Tibial artery (tissue), 4 donors: ENCODE measurements at regions not wholly inside any gene's neighbourhood (a gene's known extent, or its start where the extent isn't known, plus 50 kb on each side); places are given as distances from the start of the nearest gene placed in this dataset.

ENCODE experiments used
- DNase-seq, 2 donors: peaks; one replicate each; pipeline ENCODE4 v3.0.0-alpha.2; 2019
- H3K27ac ChIP-seq, 2 donors: fragments of 200-600 bp; sonication (generic) in 1 of 2; 1 replicate in 1 of 2; 2 replicates in 1 of 2; pipeline ENCODE4 v1.5.1; 2018 to 2019; ENCODE audit warnings: mild to moderate bottlenecking in 1 of 2
- H3K27me3 ChIP-seq, 2 donors: fragments of 200-600 bp; sonication (generic) in 1 of 2; one replicate each; pipeline versions ENCODE4 v1.5.1 to v1.6.0; 2016 to 2019
- H3K36me3 ChIP-seq, 3 donors: fragments of 200-600 bp; sonication (generic) in 2 of 3; one replicate each; pipeline ENCODE4 v1.5.1; 2016 to 2019; ENCODE audit warnings: mild to moderate bottlenecking in 2 of 3
- H3K4me1 ChIP-seq, 4 donors: fragments of 200-600 bp; sonication (generic) in 2 of 4; 1 replicate in 3 of 4; 2 replicates in 1 of 4; pipeline ENCODE4 v1.5.1; 2016 to 2019
- H3K4me3 ChIP-seq, 2 donors: fragments of 200-600 bp; sonication (generic) in 1 of 2; 1 replicate in 1 of 2; 2 replicates in 1 of 2; pipeline ENCODE4 v1.5.1; 2018 to 2019; ENCODE audit warnings: mild to moderate bottlenecking in 2 of 2
- H3K9me3 ChIP-seq, 3 donors: fragments of 200-600 bp; sonication (generic) in 1 of 3; one replicate each; pipeline ENCODE4 v1.5.1; 2016 to 2019
- CTCF ChIP-seq, 2 experiments: fragments of 200-600 bp in 1 of 2; fragments of 450-650 bp in 1 of 2; IDR thresholded peaks; one replicate each; pipeline ENCODE4 v1.5.1; 2017 to 2019; ENCODE audit warnings: antibody characterized with exemption in 2 of 2, mild to moderate bottlenecking in 1 of 2, moderate library complexity in 1 of 2
- intact Hi-C: fragments of 100-400 bp; cut with DNase I; formaldehyde crosslinking; loops from one replicate; pipeline ENCODE4 v1.15.0; 2023; ENCODE audit warnings: low total_unique reads

- no peak for TF ChIP-seq CTCF (IDR thresholded peaks at IDR 0.05)
- Histone ChIP-seq H3K27ac (no peak overlapping the region), H3K4me1 (no peaks in the 10 kb centered on the region), H3K4me3 (no peak overlapping the region), H3K9me3 (peaks cover 0 to 14% (median 0%) of the 10 kb centered on the region in 3 donors), H3K27me3 (no peaks in the 10 kb centered on the region), H3K36me3 (no peaks in the 10 kb centered on the region)
- no peak for DNase-seq
- intact Hi-C loops: no loop called here
Measured at GRCh38 chr9:88672874-88673689, 138.1 kb downstream of the NXNL2 start.

GRCh38 chr9:88673886-88674285 lies 138.9 kb downstream of the NXNL2 start:
- no peak overlapping the region for H3K4me3 ChIP-seq
- no peak overlapping the region for H3K27ac ChIP-seq
- H3K27me3 ChIP-seq: no peaks in the 10 kb centered on the region
- H3K9me3 ChIP-seq: peaks cover 0 to 14% (median 0%) of the 10 kb centered on the region in 3 donors
- intact Hi-C loops: no loop called here
- H3K36me3 ChIP-seq: no peaks in the 10 kb centered on the region
- TF ChIP-seq CTCF (IDR thresholded peaks at IDR 0.05): no peak
- no peak for DNase-seq
- H3K4me1 ChIP-seq: no peaks in the 10 kb centered on the region

- H3K27me3 ChIP-seq: no peaks in the 10 kb centered on the region
- no peak for TF ChIP-seq CTCF (IDR thresholded peaks at IDR 0.05)
Measured at GRCh38 chr9:88676644-88677043, 141.7 kb downstream of the NXNL2 start.

GRCh38 chr9:88678008-88678407 lies 143.0 kb downstream of the NXNL2 start:
- no peak for DNase-seq
- intact Hi-C loops: no loop called here
- TF ChIP-seq CTCF (IDR thresholded peaks at IDR 0.05): no peak
- no peaks in the 10 kb centered on the region for H3K9me3 ChIP-seq
- peaks cover 0 to 22% (median 6%) of the 10 kb centered on the region in 4 donors for H3K4me1 ChIP-seq
- H3K27me3 ChIP-seq: no peaks in the 10 kb centered on the region
- no peak overlapping the region for H3K27ac ChIP-seq
- no peak overlapping the region for H3K4me3 ChIP-seq
- no peaks in the 10 kb centered on the region for H3K36me3 ChIP-seq

More at GRCh38 chr9:88676644-88677043, 141.7 kb downstream of the NXNL2 start:
- Histone ChIP-seq H3K36me3 (no peaks in the 10 kb centered on the region), H3K4me1 (peaks cover 0 to 10% (median 4%) of the 10 kb centered on the region in 4 donors), H3K9me3 (no peaks in the 10 kb centered on the region), H3K27ac (no peak overlapping the region), H3K4me3 (no peak overlapping the region)
- intact Hi-C loops: no loop called here
- DNase-seq: no peak

GRCh38 chr9:88678431-88678830 lies 143.5 kb downstream of the NXNL2 start:
- intact Hi-C loops: no loop called here
- no peak overlapping the region for H3K4me3 ChIP-seq
- no peak for DNase-seq

More at GRCh38 chr9:88678431-88678830, 143.5 kb downstream of the NXNL2 start:
- no peaks in the 10 kb centered on the region for H3K27me3 ChIP-seq
- no peak for TF ChIP-seq CTCF (IDR thresholded peaks at IDR 0.05)
- peaks cover 0 to 25% (median 8%) of the 10 kb centered on the region in 4 donors for H3K4me1 ChIP-seq
- H3K27ac ChIP-seq: no peak overlapping the region
- no peaks in the 10 kb centered on the region for H3K36me3 ChIP-seq
- no peaks in the 10 kb centered on the region for H3K9me3 ChIP-seq
